Mucosa of descending colon (tissue), 3 donors: ENCODE measurements at regions not wholly inside any gene's neighbourhood (a gene's known extent, or its start where the extent isn't known, plus 50 kb on each side); places are given as distances from the start of the nearest gene placed in this dataset.

Experiments used
- ATAC-seq: fragments of 200-7000 bp; cut with Tn5 transposase; one replicate; pipeline ENCODE4 v1.9.1; 2020; ENCODE audit warnings: mild to moderate bottlenecking, moderate library complexity
- DNase-seq, 3 donors: peaks; one replicate each; pipeline ENCODE4 v3.0.0-alpha.2; 2020
- H3K36me3 ChIP-seq: fragments of 200-600 bp; one replicate; pipeline ENCODE4 v1.8.0; 2021; ENCODE audit warnings: low read depth, mild to moderate bottlenecking
- H3K4me1 ChIP-seq: fragments of 200-600 bp; one replicate; pipeline ENCODE4 v1.8.0; 2021; ENCODE audit warnings: low read depth, mild to moderate bottlenecking
- H3K4me3 ChIP-seq: fragments of 200-600 bp; one replicate; pipeline ENCODE4 v1.8.0; 2021; ENCODE audit warnings: mild to moderate bottlenecking
- H3K9me3 ChIP-seq: fragments of 200-600 bp; one replicate; pipeline ENCODE4 v1.8.0; 2021; ENCODE audit warnings: mild to moderate bottlenecking
- intact Hi-C, 2 donors: fragments of 100-400 bp; cut with DNase I in 1 of 2; cut with micrococcal nuclease in 1 of 2; formaldehyde crosslinking; loops; one replicate each; pipeline versions ENCODE4 v1.11.0 to v1.11.1; 2022; cut with DNase I, micrococcal nuclease
- TF ChIP-seq, protein P1 (sequence below): fragments of 200-600 bp; IDR thresholded peaks from one replicate; pipeline ENCODE4 v1.8.0; 2022; ENCODE audit warnings: antibody characterized with exemption, mild to moderate bottlenecking
- donor health status: DM: no; HTN: no; CAD: no; lungs with moderate emphysema.
- donor health status: DM: no; HTN: no; CAD: no.
- donor health status: DM: no; HTN: yes; CAD: no.

DNA sequence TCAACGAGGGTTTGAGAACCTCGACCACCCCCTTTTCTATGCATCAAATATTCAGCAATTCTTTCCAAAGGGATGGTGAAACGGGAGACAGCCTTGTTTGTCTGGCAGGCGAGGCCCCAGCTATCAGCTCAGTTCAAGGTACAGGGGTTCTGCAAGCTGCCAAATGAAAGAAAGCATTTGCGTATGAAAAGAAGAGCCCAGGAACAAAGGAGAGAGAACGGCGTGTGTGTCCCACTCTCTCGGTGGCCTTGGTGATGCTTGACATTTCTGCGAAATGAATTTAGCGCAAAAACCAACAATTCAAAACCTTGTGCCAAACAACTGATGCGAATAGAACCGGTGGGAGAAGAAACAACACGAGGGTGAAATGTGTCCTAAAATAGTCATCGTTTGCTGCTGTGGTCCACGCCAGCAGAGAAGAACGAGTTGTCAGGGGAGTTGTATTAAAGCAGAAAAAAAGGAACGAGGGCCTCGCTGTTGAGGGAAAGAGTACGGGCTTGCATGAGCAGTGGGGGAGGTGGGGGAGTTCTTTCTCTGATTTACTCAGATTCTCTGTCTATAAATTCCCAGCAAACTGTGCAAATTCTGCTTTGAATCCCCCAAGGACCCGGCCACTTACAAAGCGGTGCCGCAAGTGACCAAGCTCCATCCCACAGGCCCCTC is 97.7 kb downstream of the TMEM130 start:
- Histone ChIP-seq H3K4me1 (no peaks in the 10 kb centered on the region), H3K9me3 (no peaks in the 10 kb centered on the region), H3K4me3 (no peak overlapping the region), H3K36me3 (no peaks in the 10 kb centered on the region)
- no peak for ATAC-seq
- TF ChIP-seq, protein P1, sequence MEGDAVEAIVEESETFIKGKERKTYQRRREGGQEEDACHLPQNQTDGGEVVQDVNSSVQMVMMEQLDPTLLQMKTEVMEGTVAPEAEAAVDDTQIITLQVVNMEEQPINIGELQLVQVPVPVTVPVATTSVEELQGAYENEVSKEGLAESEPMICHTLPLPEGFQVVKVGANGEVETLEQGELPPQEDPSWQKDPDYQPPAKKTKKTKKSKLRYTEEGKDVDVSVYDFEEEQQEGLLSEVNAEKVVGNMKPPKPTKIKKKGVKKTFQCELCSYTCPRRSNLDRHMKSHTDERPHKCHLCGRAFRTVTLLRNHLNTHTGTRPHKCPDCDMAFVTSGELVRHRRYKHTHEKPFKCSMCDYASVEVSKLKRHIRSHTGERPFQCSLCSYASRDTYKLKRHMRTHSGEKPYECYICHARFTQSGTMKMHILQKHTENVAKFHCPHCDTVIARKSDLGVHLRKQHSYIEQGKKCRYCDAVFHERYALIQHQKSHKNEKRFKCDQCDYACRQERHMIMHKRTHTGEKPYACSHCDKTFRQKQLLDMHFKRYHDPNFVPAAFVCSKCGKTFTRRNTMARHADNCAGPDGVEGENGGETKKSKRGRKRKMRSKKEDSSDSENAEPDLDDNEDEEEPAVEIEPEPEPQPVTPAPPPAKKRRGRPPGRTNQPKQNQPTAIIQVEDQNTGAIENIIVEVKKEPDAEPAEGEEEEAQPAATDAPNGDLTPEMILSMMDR: no peak
- no peak for DNase-seq
- intact Hi-C loops: loop anchor here in 1 of 2 donors (10.0 kb wide), 1 partner anchor 63 kb away; no protein-coding TSS in a partner anchor

DNA sequence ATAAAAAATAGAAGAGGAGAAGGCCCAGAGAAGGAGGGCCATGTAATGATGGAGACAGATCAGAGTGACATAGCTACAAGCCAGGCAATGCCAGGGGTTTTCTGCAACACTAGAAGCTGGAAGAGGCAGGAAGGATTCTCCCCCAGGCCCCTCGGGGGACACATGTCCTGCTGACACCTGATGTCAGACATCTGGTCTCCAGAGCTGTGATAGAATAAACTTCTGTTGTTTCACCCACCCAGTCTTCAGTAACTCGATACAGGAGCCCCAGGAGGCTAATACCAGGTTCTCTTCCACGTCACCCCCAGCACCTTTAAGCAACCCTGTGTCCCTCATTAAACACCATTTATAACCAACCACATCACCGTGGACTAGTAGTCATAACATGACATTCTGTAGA is 94.9 kb downstream of the TMEM130 start:
- TF ChIP-seq, protein P1: no peak
- DNase-seq (no peak), ATAC-seq (no peak)
- intact Hi-C loops: loop anchor here in 1 of 2 donors (10.0 kb wide), 1 partner anchor 60 kb away; no protein-coding TSS in a partner anchor
- Histone ChIP-seq H3K4me1 (no peaks in the 10 kb centered on the region), H3K36me3 (no peaks in the 10 kb centered on the region), H3K4me3 (no peak overlapping the region), H3K9me3 (no peaks in the 10 kb centered on the region)

DNA sequence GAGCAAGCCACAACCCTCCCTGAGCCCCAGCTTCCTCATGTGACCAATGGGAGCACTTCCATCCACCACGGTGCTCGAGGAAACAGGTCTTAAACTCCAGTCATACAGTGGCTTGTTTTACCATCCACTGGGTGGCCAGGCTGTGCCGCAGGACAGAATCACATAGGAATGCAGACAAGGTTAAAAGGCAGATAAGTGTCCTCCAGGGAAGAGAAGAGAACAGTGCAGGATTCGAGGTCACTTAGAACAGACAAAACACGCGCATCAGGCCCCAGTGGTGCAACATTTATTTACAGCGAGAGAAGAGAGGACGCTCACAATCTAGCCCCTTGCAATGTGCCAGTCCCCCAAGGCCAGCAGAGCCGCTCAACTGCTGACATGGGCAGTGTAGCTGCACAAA is 92.8 kb downstream of the TMEM130 start:
- Histone ChIP-seq H3K4me3 (no peak overlapping the region), H3K4me1 (no peaks in the 10 kb centered on the region), H3K9me3 (no peaks in the 10 kb centered on the region), H3K36me3 (no peaks in the 10 kb centered on the region)
- TF ChIP-seq, protein P1: no peak
- intact Hi-C loops: loop anchor here in 1 of 2 donors (10.0 kb wide), 1 partner anchor 58 kb away; no protein-coding TSS in a partner anchor
- DNase-seq (no peak), ATAC-seq (no peak)

DNA sequence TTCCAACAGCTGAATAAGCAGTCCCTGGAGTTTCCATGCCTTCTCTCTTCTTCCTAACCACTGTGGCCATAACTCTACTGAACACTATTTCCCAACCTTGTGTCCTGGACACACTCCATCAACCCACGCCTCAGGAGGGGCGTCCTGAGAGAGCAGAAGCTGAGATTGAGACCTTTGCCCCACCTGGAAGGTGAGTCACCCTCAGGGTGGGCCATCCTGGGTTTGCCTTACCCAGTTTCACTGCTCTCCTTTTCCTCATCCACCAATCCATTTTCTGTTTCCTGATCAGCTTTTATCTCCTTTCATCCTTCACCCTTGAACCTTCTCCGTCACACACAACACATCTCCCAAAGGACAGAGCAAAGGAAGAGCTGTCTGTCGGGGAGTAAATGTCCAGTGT is 91.4 kb downstream of the TMEM130 start:
- no peak overlapping the region for H3K4me3 ChIP-seq
- no peaks in the 10 kb centered on the region for H3K4me1 ChIP-seq
- TF ChIP-seq, protein P1: no peak
- DNase-seq (no peak), ATAC-seq (no peak)
- H3K9me3 ChIP-seq: no peaks in the 10 kb centered on the region
- intact Hi-C loops: loop anchor here in 1 of 2 donors (10.0 kb wide), 1 partner anchor 56 kb away; no protein-coding TSS in a partner anchor
- no peaks in the 10 kb centered on the region for H3K36me3 ChIP-seq

DNA sequence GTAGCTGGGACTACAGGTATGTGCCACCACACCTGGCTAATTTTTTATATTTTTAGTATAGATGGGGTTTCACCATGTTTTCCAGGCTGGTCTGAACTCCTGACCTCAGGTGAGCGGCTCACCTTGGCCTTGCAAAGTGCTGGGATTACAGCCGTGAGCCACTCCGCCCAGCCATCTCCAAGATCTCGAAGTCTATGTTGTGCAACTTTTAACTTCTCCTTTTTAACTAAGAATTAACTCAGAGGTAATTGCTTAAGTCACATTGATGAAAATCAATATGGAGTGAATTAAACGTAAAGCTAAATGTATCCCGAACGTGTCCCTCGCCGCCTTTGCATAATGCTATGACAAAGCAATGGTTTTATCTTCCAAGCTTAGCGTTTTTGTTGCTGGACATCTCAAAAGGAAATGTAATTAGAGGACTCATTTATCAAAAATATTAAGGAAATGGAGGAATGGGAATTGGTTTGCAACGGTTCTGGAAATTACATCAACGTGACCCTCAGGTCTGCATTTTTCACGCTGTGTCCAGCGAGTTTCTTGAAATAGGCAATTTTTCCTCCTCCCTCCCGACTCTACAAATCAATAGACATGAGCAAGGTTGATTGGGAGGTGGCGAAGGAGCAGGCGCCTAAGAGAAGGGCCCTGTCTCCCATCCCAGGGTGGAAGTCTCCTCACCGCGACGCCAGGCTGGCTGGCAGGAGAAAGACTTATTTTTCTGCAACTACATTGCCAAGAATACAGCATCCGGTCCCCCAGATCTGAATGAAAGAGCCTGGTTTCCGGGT is 89.8 kb downstream of the TMEM130 start:
- no peak for DNase-seq
- H3K9me3 ChIP-seq: no peaks in the 10 kb centered on the region
- H3K4me1 ChIP-seq: no peaks in the 10 kb centered on the region
- TF ChIP-seq, protein P1: no peak
- intact Hi-C loops: loop anchor here in 1 of 2 donors (10.0 kb wide), 1 partner anchor 55 kb away; no protein-coding TSS in a partner anchor
- H3K36me3 ChIP-seq: no peaks in the 10 kb centered on the region
- H3K4me3 ChIP-seq: no peak overlapping the region
- no peak for ATAC-seq
